ENCODE measurements at regions not wholly inside any gene's neighbourhood (a gene's known extent, or its start where the extent isn't known, plus 50 kb on each side); places are given as distances from the start of the nearest gene placed in this dataset.

GRCh38 chr12:92047393-92047826, 98.2 kb downstream of the BTG1 start:
- Histone ChIP-seq H3K4me3 (ENCODE audit: low read depth in 1 of 3, low read length in 3 of 3) (no peak overlapping the region), H3K9ac (ENCODE audit: low read depth in 1 of 2, low read length in 2 of 2) (no peak overlapping the region), H3K36me3 (ENCODE audit: control insufficient read depth in 4 of 4, insufficient read depth in 3 of 4, low read depth in 1 of 4, low read length in 3 of 4) (no peaks in the 10 kb centered on the region), H3K27me3 (ENCODE audit: control insufficient read depth in 4 of 4, insufficient read depth in 4 of 4, low read length in 3 of 4) (no peaks in the 10 kb centered on the region), H3K27ac (ENCODE audit: low read depth in 1 of 2, low read length in 2 of 2) (no peak overlapping the region), H3K9me3 (ENCODE audit: control insufficient read depth in 4 of 4, low read length in 3 of 4) (no peaks in the 10 kb centered on the region), H3K4me1 (ENCODE audit: control insufficient read depth in 4 of 4, insufficient read depth in 4 of 4, low read length in 3 of 4) (no peaks in the 10 kb centered on the region)
- 95% methylated on average over 2 of the region's 2 CpGs for WGBS
- no peak for DNase-seq (ENCODE audit: low spot score)
- TF ChIP-seq JUND (IDR thresholded peaks at IDR 0.05) = no peak
- TF ChIP-seq NR2F2 (IDR thresholded peaks at IDR 0.05) = no peak
- no peak for TF ChIP-seq GABPA (IDR thresholded peaks at IDR 0.05 in 1 of 2, conservative IDR thresholded peaks at IDR 0.05 in 1 of 2)
- TF ChIP-seq SP1 (IDR thresholded peaks at IDR 0.05) = no peak
- no peak for TF ChIP-seq TAF1 (conservative IDR thresholded peaks at IDR 0.05)
- TF ChIP-seq CTCF (IDR thresholded peaks at IDR 0.05; ENCODE audit: low read depth, low read length, missing input control) = no peak
- TF ChIP-seq RAD21 (IDR thresholded peaks at IDR 0.05) = no peak
- no peak for TF ChIP-seq ZBTB33 (IDR thresholded peaks at IDR 0.05)
- no peak for TF ChIP-seq FOXA2 (IDR thresholded peaks at IDR 0.05)
- TF ChIP-seq REST (IDR thresholded peaks at IDR 0.05) = no peak
- no peak for TF ChIP-seq HNF4G (IDR thresholded peaks at IDR 0.05)
- no peak for TF ChIP-seq ATF3 (IDR thresholded peaks at IDR 0.05)
- TF ChIP-seq MAX (IDR thresholded peaks at IDR 0.05) = no peak
- no peak for TF ChIP-seq EGR1 (IDR thresholded peaks at IDR 0.05; ENCODE audit: low read depth in 2 of 2)
- no peak for TF ChIP-seq FOXA1 (IDR thresholded peaks at IDR 0.05)
- no peak for TF ChIP-seq YY1 (IDR thresholded peaks at IDR 0.05)
- TF ChIP-seq RXRA (IDR thresholded peaks at IDR 0.05) = no peak

Measured in liver (tissue), 8 donors.